PFSK-1 (cell line): ENCODE measurements at regions not wholly inside any gene's neighbourhood (a gene's known extent, or its start where the extent isn't known, plus 50 kb on each side); places are given as distances from the start of the nearest gene placed in this dataset.

Experiments used
- POLR2AphosphoS5 ChIP-seq: IDR thresholded peaks from 2 replicates; pipeline ENCODE4 v1.6.1; 2012; ENCODE audit warnings: low read depth, mild to moderate bottlenecking, control low read depth, low read length, moderate library complexity
- SIN3A ChIP-seq: IDR thresholded peaks from 2 replicates; pipeline ENCODE4 v1.6.1; 2012; ENCODE audit warnings: mild to moderate bottlenecking, low read length, moderate library complexity, borderline replicate concordance; ENCODE audit not compliant: insufficient read depth

DNA sequence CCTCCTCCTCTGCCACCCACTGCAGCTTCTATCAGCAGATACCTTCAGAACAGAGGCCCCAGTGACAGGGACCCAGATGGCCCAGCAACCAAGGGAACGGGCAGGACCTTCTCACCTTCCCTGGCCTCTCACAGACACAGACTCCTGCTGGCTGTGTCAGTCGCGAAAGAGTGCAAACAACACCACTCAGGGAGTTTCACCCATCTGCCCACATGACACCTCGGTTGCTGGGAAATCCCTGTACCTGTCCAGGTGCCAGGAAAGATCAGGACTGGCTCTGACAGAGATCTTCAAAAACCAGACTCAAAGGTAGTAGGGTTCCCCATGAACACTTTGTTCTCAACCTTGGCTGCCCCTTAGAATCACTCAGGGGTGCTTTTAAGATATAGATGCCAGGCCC lies 83.5 kb upstream of the HIVEP3 start:
- TF ChIP-seq SIN3A (no peak), POLR2AphosphoS5 (no peak)
